BE2C (cell line): ENCODE measurements at regions not wholly inside any gene's neighbourhood (a gene's known extent, or its start where the extent isn't known, plus 50 kb on each side); places are given as distances from the start of the nearest gene placed in this dataset.
A peak's percentile ranks its signal among the peaks of the same experiment; 100 is the strongest.

Source experiments
- DNase-seq: peaks from one replicate; pipeline ENCODE4 v3.0.0-alpha.2; 2020
- H3K27me3 ChIP-seq: fragments of 250-450 bp; sonication (Bioruptor Pico); 2 replicates; pipeline ENCODE4 v1.5.1; 2020; ENCODE audit warnings: mild to moderate bottlenecking
- H3K36me3 ChIP-seq: fragments of 250-450 bp; sonication (Bioruptor Pico); 2 replicates; pipeline ENCODE4 v1.5.1; 2020; ENCODE audit warnings: mild to moderate bottlenecking
- H3K4me1 ChIP-seq: fragments of 250-450 bp; sonication (Bioruptor Pico); 2 replicates; pipeline ENCODE4 v1.5.1; 2020
- H3K4me3 ChIP-seq: 2 replicates; pipeline ENCODE4 v1.5.1; 2011; ENCODE audit warnings: low read depth, low read length
- H3K9me3 ChIP-seq: fragments of 250-450 bp; sonication (Bioruptor Pico); 2 replicates; pipeline ENCODE4 v1.5.1; 2020
- TF ChIP-seq, protein P1 (sequence below): IDR thresholded peaks from 2 replicates; pipeline ENCODE4 v1.5.1; 2012; ENCODE audit warnings: mild to moderate bottlenecking, low read depth, low read length

DNA sequence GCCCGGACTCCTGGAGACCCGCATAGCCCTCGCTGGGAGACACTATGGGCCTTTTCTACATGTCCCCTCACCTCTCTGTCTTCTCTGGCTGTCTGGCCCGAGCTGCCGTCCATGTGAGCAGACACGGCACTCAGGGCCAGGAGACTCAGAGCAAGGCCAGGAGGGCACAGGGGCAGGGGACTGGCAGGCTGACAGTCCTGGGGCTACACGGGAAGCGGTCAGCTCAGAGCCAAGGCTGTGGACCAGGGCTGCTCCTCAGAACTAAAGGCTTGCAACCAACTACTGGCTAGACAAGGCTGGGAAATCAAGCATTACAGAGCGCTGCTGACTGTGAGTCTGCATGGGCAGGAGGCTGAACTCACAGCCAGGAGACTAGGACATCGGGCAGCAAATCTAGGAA lies 56.1 kb upstream of the CDON start:
- Histone ChIP-seq H3K4me1 (peaks cover 23% of the 10 kb centered on the region), H3K4me3 (no peak overlapping the region), H3K9me3 (no peaks in the 10 kb centered on the region), H3K27me3 (no peaks in the 10 kb centered on the region), H3K36me3 (no peaks in the 10 kb centered on the region)
- no peak for DNase-seq
- TF ChIP-seq, protein P1, sequence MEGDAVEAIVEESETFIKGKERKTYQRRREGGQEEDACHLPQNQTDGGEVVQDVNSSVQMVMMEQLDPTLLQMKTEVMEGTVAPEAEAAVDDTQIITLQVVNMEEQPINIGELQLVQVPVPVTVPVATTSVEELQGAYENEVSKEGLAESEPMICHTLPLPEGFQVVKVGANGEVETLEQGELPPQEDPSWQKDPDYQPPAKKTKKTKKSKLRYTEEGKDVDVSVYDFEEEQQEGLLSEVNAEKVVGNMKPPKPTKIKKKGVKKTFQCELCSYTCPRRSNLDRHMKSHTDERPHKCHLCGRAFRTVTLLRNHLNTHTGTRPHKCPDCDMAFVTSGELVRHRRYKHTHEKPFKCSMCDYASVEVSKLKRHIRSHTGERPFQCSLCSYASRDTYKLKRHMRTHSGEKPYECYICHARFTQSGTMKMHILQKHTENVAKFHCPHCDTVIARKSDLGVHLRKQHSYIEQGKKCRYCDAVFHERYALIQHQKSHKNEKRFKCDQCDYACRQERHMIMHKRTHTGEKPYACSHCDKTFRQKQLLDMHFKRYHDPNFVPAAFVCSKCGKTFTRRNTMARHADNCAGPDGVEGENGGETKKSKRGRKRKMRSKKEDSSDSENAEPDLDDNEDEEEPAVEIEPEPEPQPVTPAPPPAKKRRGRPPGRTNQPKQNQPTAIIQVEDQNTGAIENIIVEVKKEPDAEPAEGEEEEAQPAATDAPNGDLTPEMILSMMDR: no peak

DNA sequence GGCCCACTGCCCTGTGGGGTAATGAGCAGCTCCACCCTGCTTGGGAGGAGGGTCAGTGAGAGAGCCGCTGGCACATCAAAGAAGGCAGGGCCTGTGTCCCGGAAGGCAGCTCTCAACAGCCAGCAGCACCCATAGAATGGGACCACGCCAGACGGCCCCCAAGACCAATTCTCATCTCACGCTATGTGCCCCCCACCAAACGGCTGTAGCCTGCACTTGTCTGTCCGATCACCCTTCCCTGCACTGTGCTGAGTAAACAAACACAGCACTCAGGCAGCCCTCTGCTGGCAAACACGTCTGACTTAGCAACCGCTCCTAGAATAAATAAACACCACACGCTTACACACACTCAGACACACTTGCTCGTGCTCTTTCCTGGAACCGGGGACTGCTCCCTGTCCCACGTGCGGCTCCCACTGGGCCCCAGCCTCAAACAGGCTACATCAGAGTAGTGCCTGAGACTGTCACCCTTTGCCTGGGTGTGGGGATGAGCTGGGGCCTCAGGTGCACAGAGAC lies 53.2 kb upstream of the CDON start:
- DNase-seq: peak; percentile 80
- H3K27me3 ChIP-seq: no peaks in the 10 kb centered on the region
- TF ChIP-seq, protein P1: peak; percentile 60
- H3K4me1 ChIP-seq: peaks cover 36% of the 10 kb centered on the region
- no peaks in the 10 kb centered on the region for H3K36me3 ChIP-seq
- H3K9me3 ChIP-seq: no peaks in the 10 kb centered on the region
- peak overlapping the region; percentile 23 for H3K4me3 ChIP-seq

DNA sequence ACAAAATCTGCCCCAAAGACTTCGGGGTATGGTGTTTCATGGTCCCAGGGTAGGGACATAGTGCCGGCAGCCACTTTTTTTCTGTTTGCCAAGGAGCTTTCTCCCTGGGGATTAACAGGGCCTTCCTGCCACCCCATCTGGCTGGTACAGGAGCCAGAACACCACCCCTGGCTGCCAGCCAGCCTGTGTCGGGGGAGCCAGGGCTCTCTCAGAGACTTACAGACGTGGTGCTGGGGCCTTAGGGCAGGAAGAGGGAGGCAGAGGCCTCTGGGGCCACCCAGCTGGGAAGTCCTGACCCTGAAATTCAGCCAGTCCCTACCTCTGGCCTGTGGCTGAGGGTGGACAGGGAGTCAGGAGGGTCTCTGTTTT lies 52.4 kb upstream of the CDON start:
- DNase-seq: peak; percentile 99
- Histone ChIP-seq H3K4me1 (peaks cover 43% of the 10 kb centered on the region), H3K4me3 (peak overlapping the region; percentile 27), H3K9me3 (no peaks in the 10 kb centered on the region), H3K36me3 (no peaks in the 10 kb centered on the region), H3K27me3 (no peaks in the 10 kb centered on the region)
- TF ChIP-seq, protein P1: 0 out of 2 replicates have a peak, but pooled peaks have one; percentile 5

DNA sequence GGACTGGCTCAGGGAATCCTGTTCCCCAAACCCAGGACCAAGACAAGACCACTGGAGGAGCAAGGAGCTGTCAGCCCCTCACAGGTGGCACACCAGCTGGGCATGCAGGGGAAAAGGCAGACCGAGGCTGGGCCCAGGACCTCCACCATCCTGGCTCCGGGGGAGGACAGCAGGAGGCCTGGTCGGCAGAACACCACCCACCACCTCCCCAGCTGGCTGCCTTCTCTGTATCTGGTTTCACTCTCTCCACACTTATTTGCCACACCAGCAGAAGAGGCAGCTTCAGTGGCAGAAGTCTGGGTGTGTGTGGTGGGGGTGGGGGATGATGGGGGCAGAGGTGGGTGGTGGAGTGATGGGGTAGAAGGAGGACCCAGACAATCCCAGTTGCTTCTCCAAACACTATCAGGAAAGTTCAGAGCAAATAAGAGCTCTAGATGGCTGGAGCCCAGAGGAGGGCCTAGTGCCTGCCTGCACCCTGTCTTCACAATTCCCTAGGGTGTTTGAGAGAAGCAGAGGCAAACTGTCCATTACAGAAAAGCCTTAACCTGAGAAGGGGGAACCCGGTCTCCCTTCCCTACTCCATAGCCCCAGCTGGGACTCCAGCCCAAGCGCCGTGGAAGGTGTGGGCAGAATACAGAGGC lies 51.9 kb upstream of the CDON start:
- TF ChIP-seq, protein P1: no peak
- Histone ChIP-seq H3K36me3 (no peaks in the 10 kb centered on the region), H3K9me3 (no peaks in the 10 kb centered on the region), H3K4me3 (peak overlapping the region; percentile 68), H3K4me1 (peaks cover 48% of the 10 kb centered on the region), H3K27me3 (no peaks in the 10 kb centered on the region)
- DNase-seq: peak; percentile 89

DNA sequence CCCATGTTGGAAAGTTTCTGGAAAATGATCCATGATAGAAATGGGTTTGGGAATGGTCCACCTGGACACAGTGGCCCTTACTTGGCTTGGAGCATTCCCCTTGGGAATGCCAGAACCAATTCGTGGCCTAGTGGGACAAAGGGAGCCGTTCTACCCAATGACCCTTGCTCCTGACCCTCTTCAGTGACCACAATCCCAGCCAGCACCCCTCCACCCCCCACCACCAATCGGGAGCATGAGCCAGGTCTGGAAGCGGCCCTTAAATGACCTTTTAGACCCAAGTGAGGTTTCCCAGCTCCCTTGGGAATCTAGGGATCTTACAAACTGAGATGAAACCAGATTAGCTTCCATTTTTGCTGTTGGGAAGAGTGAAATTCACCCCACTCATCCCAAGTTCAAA lies 51.3 kb upstream of the CDON start:
- Histone ChIP-seq H3K4me3 (peak overlapping the region; percentile 68), H3K36me3 (no peaks in the 10 kb centered on the region), H3K4me1 (peaks cover 50% of the 10 kb centered on the region), H3K27me3 (no peaks in the 10 kb centered on the region), H3K9me3 (no peaks in the 10 kb centered on the region)
- peak; percentile 37 for DNase-seq
- TF ChIP-seq, protein P1: no peak

DNA sequence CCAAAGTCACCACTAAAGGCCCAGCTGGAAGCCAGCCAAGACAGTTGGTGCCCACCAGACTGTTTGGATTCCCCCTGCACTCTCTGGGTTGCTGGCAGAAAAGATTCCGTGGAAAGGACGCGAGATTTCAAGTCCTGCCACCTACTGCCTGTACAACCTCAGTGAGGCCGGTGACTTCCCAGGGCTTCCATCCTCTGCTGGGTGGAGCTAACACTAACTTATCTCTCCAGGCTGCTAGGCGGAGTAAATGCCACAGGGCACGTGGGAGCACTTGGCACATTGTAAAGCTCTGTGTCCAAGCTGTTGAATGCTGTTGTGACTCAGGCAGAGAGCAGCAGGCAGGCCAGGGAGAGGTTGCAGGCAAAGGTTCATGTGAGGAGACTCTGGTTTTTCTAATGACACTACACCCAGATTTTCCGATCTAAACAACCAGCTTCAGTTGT lies 50.9 kb upstream of the CDON start:
- DNase-seq: peak; percentile 94
- Histone ChIP-seq H3K9me3 (no peaks in the 10 kb centered on the region), H3K36me3 (no peaks in the 10 kb centered on the region), H3K4me1 (peaks cover 50% of the 10 kb centered on the region), H3K4me3 (peak overlapping the region; percentile 68), H3K27me3 (no peaks in the 10 kb centered on the region)
- TF ChIP-seq, protein P1: peak; percentile 21
